ENCODE measurements at regions not wholly inside any gene's neighbourhood (a gene's known extent, or its start where the extent isn't known, plus 50 kb on each side); places are given as distances from the start of the nearest gene placed in this dataset.
"Not testable (repeated sequence)": the region's sequence is repeated elsewhere in the genome, so short reads cannot be mapped to it uniquely, and the experiment has no call there.

DNA sequence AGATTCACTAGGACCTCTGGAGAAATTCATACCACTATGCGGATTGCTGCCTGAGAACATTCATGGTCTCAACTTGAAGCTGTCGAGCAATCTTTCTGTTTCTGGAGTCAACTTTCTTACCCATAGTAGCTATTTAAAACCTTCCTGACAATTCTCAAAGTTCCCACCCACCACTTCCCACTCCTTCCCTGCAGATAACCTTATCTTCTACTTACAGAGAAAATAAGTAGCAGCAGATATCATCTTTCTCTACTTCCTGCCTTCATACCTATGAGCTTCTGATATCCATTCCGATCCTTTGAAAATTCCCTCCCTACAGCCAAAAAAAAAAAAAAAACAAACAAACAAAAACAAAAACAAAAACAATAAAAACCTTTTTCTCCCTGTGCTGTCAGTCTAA is 81.2 kb upstream of the CYRIA start:
- DNase-seq = no peak

DNA sequence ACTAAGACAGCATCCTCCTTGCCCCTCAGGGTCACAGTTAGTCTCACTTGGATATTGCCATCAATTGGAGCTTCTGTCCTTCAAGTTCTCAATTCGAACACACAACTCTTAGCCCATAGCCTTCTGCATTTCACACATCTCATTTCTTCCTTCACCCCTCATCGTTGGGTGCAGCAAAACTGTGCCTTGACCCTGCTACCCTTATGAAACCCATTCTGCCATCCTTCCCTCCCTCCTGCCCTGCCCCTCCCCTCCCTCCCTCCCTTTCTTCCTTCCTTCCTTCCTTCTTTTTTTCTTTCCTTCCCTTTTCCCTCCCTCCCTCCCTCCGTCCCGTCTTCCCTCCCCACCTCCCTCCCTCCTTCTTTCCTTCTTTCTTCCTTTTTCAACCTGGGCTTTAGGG is 80.7 kb upstream of the CYRIA start:
- DNase-seq = no peak

DNA sequence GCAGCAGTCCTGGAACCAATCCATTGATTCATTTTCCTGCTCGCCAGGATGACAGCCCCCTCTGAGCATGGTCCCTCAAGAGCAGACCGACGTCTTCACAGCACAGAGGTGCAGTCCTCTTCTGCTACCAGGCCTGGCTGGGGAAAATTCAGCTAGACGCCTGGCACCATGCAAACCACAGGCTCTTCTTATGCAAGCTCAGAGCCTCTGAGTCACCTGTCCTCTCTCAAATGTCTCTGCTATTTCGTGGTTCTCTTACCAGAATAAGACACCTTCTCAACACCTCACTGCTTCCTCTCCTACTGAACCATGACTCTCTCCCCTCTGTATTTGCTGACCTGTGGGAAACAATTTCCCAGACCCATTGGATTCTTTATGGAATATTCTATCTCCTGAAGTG is 79.8 kb upstream of the CYRIA start:
- DNase-seq = no peak

DNA sequence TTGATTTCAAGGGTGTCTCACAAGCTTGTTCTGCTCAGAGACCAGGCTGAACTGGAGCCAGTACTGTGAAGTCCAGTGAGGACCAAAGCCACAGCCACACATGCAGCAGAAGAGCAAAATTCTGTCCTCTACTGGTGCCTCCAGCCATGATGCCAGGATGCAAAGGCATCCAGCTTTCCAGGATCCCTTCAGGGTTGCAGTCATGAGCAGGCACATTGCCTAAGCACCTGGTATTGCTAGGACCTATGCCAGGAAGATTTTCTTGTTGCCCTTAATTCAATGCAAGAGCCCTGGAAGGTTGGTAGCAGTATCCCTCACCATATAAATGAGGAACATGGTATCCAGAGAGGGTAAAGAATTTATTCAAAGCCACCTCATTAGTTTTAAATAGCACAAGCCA is 78.9 kb upstream of the CYRIA start:
- DNase-seq = no peak

DNA sequence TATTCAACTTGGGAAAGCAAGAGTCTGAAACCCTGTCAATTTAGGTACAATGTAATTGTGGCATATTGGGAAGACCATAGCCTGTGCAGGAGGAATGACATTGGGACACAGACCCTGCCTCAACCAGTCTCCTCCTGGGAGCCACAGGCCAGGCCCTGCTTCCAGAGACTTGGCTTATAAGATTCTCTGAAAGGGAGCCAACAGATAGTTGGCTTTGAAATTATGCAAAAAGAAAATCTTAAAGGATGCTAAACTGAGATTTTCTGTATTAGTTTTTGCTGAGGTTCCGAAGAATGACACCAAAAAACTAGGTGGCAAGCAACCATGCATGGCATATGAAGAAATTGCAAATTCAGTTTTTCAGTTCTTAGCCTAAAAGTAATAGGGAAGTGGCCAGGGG is 76.4 kb upstream of the CYRIA start:
- no peak for DNase-seq

DNA sequence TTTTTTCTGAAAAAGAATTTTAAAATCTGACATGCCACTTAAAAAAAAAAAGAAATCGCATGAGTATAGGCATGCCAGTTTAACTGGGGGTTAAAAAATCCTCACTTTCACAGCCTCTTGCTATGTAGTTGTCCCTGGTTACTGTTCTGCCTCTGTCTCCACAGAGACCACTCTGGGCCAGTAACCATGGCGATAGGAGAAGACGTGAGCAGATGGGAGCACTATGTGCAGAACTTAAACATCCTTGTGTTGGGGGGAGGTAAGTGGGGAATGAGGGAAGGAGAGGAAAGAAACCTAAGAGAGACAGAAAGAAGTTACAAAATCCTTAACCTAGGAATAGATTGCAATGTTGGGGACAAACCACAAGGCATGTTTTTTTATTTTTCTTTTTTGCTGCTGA is 75.9 kb upstream of the CYRIA start:
- no peak for DNase-seq

DNA sequence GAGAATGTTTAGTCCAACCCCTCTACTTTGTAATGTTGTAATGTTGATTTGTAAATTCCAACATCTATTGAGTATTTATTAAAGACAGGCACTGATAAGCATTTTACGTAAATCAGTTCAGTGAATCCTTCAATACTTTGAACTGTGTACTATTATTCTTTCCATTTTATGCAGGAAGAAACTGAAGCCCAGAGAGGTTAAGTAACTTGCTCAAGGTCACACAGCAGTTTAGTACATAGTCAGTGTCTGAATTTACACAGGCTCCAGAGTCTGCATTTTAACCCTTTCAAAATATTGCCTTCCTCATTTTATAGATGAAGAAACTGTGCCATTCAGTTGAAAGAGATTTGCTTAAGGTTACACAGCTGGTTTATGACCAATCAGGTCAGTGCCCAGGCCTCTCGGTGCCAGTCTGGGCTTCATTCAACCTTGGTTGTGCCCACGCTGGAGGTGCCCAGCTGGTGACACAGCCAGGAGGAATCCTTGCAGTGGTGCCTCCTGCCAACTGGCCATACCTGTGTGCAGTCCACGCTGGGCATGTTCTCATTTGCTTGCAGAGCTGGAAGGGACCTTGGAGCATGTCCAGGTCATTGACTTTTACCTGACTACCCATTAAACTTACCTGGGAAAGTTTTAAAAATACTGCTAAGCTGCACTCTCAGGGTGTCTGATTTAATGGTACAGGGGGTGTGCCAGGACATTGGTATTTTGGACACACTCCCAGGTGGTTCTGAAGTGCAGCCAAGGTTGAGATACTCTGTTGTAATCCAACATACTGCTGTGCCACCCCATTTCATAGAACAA is 74.3 kb upstream of the CYRIA start:
- DNase-seq = no peak

DNA sequence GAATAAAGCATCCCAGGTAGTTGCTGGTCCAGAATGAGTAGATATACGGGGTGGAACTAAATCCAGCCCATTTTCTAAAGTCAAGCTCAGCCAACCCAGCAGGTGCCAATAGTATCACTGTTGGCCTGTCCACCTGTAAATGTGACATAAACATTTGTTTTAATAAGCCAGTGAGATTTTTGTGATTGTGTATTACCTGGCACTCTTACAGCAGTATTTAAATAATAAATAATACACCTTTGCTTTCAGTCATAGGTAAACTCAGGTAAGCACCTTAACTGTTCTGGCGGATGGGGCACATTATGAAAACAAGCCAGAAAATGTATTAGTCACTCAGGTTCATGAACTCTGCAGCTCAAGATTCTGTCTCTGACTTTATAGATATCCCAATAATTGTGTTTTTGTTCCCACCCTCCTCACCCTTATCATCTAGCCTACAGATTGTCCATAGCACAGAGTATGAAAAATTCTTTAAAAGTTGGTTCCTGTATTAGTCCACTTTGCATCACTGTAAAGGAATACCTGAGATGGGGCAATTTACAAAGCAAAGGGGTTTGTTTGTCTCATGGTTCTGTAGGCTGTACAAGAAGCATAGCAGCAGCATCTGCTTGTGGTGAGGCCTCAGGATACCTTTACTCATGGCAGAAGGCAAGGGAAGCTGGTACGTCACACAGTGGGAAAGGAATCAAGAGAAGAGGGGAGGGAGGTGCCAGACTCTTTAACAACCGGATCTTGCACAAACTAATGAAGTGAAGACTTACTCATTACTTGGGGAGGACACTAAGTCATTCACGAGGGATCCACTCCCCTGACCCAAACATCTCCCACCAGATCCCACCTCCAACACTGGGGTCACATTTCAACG is 73.0 kb upstream of the CYRIA start:
- DNase-seq = no peak

DNA sequence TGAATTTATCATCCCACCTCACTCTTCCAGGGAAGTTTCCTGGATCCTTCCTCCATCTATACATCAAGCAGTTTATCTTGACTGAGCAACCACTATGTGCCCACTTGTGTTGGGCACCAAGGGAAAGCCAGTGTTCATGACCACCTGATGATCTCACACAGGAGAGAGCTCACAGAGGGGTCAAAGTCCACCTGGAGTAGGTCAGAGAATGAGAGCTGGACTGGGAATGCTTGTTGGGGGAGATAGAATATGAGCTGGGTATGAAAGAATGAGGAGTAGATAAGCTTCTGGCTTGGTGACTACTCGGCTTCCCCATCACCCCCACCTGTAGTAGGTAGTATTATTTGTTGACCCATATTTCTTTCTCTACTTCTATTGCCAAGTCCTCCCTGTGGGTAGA is 72.2 kb upstream of the CYRIA start:
- DNase-seq = no peak

DNA sequence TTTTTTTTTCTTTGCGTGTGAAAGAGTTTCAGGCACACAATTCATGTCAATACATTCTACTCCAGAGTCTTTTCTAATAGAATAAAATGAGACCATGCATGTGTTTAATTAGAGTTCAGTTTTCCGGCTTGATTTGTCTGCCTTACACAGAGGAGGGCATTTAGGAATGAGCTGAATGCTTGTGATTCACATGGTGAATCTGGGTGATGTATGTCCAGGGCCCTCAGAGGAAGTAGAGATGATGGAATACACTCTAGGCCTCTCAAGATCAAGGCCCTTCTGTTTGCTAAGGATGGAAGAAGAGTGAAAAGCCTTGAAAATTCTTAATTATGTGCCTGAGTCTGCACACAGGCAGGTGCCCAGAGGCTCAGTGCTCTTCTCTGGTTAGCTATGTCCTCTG is 71.0 kb upstream of the CYRIA start:
- no peak for DNase-seq

DNA sequence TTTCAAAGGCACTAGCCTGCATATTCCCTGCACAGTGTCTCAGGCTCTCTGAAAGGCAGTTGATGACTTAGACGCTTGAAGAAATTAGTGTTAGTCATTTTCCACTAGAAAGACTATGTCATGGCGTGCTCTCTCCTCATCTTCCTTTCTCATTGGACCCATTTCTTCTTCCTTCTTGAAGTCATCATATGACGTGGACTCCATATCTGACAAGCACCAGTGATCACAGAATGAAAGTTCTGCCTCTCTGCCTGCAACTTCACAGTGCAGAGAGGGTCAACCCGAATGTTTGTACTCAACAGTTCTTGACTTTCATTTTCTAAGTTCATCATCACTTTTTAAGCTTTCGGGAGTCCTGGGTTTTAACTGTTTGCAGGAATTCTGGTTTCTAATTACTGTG is 63.7 kb upstream of the CYRIA start:
- no peak for DNase-seq

DNA sequence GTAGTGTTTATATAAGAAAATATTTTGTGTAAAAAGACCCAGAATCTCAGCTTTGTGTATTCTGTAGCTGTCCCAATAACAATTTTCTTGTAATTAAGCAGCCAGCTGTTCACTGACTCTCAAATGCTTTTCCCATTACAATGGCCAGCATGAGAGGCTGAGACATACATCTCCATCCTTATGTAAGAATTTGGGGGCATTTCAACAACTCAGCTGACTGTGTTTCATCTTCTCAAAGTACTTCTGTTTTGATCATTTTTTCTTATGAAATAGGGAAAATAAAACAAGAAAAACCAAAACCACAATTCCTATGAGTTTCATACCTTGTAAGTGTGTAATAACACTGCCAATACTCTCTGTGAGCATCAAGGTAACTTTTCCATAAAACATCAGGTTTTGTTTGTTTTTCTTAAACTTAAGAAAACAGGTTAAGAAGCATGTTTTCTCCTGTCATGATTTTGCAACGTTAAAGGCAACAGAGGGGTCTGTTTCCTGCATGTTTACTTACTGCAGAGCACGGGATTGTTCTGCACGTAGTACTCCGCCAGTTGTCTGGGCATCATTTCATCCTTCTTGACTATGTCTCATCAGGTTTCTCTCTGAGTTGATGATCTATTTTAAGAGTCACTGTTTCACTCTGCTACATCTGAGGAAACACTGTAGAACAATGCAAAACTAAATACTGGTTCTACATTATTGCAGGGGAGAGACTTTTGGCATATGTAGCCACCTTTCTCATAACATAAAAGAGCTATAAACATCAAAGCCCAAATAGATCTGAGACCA is 62.9 kb upstream of the CYRIA start:
- DNase-seq = no peak

DNA sequence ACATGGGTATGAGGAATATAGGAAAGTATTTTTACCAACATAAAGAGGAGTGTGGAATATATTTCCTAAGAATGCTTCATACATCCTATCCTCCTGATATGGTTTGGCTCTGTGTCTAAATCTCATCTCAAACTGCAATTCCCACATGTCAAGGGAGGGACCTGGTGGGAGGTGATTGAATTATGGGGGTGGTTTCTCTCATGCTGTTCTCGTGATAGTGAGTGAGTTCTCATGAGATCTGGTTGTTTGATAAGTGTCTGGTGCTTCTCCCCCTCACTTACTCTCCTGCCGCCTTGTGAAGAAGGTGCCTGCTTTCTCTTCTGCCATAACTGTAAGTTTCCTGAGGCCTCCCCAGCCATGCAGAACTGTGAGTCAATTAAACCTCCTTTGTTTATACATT is 62.2 kb upstream of the CYRIA start:
- DNase-seq = not testable (repeated sequence)

DNA sequence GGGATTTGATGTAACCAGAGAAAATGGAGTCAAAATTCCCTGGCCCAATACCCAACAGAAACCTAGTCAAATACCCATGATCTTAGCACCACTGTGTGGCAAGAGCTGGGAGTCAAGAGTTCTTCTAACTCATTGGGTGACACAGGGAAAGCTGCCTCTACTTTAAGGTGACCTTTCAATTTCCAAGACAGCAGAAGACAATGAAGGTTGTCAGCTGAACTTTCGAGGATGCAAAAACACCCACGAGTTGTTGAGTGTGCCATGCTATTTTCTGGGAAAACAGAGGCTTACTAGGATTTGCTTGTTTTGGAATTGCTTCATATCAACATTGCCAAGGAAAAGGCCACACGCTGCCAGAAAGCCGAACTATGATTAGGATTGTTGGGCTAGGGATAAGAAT is 61.6 kb upstream of the CYRIA start:
- DNase-seq = no peak

DNA sequence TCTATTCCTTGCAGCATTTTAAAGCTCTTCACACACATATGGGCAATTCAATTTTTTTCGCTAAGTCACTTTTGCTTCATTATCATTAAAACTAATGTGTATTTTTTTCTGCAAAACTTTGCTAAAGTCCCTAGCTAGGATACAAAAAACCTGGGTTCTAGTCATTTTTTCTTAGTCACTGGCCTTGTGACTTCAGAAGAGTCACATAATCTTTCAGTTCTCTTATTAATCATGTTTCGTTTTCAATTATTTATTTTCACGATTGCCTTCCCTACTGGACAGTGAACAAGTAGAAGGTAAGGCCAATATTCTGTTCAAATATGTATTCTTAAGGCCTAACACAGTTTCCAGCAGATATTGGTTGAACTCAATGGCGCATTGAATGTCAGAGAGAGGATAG is 60.9 kb upstream of the CYRIA start:
- no peak for DNase-seq

DNA sequence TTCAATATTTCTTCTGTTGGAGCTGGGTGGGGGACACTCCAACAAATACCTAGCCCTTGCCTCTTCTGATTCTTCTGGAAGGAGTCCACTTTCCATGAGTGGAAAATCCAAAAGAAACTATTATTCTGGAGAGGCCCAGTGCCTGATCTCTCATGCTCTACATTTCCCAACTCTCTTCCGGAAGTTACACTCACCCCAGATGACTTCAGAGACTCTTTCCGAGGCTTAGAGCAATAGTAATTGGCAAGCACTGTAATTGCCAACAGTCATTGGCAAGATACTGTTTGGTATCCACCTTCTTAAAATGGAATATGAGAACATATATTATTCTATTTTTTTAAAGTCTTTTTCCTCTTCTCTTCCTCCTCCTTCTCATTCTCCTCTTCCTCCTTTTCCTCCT is 60.5 kb upstream of the CYRIA start:
- no peak for DNase-seq

DNA sequence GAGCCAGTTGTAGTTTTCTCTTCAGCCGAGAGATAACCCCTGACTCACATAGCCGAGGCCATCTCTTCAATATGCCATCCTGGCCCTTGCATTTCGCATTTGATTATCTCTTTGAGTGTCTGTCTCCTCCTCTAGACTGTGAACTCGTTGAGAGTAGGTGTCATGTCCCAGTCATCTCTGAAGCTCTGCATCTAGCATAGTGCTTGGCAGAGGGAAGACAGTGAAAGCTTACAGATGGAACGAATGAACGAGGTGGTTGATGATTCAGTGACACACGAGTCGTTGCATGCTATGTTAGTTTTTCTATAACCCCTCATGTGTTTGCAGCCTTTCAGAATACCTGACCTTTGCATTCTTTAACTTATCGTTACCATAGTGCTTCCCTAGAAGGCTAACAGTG is 59.9 kb upstream of the CYRIA start:
- no peak for DNase-seq

DNA sequence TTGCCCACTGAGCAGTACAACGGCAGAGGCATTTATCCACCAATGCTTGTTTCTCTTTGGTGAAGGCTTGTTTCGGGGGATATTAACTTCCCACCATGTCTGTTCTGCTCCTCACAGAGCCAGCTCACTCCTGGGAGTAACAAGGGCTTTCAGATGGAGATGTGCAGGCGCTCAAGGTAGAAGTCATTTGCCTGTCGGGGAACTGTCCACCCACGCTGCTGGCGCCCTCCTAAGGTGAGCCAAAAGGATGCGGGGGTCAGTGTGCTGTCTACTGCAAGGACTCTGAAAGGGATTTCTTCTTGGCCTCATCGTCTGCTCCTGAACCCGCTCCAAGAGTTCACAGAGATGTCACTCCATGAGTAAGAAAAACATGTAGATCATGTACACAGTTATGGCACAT is 57.0 kb upstream of the CYRIA start:
- no peak for DNase-seq

DNA sequence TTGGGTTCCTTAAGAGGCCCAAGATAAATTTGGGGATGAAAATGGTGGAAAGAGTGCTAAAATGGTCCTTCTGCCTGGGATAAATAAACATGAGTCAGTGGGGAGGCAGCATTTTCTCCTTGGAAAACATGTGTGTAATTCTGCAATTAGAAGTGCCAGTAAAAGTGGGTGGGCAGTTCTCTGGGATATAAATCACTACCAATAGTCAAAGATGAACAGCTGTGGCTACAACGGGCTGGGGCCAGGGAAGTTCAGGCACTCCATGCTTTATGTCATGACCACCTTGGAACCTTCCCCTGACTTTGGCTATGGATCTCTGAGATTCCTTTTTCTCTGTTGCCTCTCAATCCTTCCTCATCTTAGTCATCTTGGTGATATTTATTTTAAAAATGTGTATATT is 56.5 kb upstream of the CYRIA start:
- DNase-seq = no peak

DNA sequence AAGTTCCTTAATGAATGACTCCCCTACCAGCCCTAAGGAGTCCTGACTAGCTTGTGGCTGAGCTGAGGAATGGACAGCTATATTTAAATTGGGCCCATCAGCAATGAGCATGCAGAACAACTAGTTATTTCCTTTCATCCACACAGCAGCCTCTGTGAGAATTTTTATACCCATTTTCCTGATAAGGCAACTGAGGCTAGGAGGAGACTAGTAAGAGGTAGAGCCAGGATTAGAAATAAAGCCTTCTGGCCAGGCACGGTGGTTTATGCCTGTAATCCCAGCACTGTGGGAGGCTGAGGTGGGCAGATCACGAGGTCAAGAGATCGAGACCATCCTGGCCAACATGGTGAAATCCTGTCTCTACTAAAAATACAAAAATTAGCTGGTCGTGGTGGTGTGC is 55.9 kb upstream of the CYRIA start:
- not testable (repeated sequence) for DNase-seq

DNA sequence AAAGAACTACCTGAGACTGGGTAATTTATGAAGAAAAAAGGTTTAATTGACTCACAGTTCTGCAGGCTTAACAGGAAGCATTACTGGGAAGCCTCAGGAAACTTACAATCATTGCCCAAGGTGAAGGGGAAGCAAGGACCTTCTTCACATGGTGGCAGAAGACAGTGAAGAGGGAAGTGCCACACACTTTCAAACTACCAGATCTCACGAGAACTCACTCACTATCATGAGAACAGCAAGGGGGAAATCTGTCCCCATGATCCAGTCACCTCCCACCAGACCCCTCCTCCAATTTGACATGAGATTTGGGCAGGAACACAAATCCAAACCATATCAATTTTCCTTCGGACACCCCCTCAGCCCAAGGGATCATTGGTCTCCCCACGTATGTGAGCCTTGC is 55.1 kb upstream of the CYRIA start:
- not testable (repeated sequence) for DNase-seq

DNA sequence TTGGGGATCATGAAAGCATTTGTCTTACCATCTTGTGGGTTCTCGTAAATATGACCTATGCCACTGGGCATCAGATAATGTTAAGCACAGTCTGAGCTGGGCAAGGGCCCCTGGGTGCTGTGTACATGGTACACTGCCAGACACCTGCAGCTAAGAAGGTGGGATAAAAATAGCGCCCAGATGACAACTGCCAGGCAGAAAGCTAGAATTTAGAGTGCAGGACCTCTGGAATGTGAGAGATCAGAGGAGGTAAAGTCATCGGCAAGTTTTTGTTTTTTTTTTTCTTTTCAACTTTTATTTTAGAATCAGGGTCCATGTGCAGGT is 53.8 kb upstream of the CYRIA start:
- no peak for DNase-seq

DNA sequence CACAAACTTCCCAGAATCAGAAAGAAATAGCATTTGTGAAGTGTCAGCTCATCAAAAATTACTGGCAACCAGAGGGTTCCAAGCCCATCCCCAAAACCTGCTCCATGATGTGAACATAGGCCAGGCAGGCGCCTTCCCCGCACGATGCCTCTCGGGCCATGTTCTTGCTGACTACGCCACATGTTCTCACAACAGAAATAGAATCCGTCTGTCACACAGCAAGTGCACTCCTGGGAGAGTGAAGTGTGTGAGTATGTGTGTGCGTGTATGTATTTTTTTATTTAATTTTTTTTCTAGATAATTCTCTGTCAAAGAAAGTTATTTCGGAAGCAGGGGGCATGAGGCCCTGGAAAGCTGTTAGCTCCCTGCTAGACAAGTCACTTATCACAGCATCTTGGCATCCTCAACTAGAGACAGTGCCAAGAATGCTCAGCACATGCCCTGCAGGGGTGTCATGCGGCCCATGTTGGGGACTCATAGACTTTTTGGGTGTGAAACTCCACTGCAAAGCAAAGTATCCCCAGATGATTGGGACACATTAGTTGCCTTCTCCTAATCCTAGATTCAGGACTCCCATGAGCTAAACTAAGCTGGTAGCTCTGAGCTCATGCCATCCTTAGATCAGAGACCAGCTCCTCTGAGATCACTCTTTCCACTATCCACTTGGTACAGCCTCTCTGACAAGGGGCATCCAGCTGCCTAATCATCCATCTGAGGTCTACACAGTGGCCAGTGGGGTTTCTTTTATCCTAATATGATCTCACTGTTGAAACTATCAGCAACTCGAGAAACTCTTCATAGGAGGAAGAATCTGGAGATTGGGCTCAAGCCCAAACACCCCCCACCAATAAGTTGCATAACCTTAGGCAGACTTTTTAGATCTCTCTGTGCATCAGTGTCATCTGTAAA is 53.2 kb upstream of the CYRIA start:
- no peak for DNase-seq

Measured in effector CD4-positive, alpha-beta T cell (primary cell).